Smooth muscle cell (in vitro differentiated cells): ENCODE measurements at regions not wholly inside any gene's neighbourhood (a gene's known extent, or its start where the extent isn't known, plus 50 kb on each side); places are given as distances from the start of the nearest gene placed in this dataset.
"Not testable (repeated sequence)": the region's sequence is repeated elsewhere in the genome, so short reads cannot be mapped to it uniquely, and the experiment has no call there.

ENCODE experiments used
- DNase-seq: peaks from one replicate; lab custom pipeline; 2025; ENCODE audit not compliant: unreplicated experiment; lab: John Stamatoyannopoulos, UW
- H2AFZ ChIP-seq: fragments of 200-600 bp; sonication (generic); 2 replicates; pipeline ENCODE4 v1.6.0; 2016; ENCODE audit warnings: antibody characterized with exemption, low read depth, mild to moderate bottlenecking
- H3F3A ChIP-seq: fragments of 200-600 bp; sonication (generic); 2 replicates; pipeline ENCODE4 v1.6.0; 2017; ENCODE audit warnings: antibody characterized with exemption, low read depth
- H3K27ac ChIP-seq: fragments of 200-600 bp; sonication (generic); 2 replicates; pipeline ENCODE4 v1.5.1; 2016; ENCODE audit warnings: low read depth, mild to moderate bottlenecking
- H3K27me3 ChIP-seq: fragments of 200-600 bp; sonication (generic); 2 replicates; pipeline ENCODE4 v1.6.1; 2016; ENCODE audit warnings: low read depth, mild to moderate bottlenecking
- H3K36me3 ChIP-seq: fragments of 200-600 bp; sonication (generic); 2 replicates; pipeline ENCODE4 v1.5.1; 2016; ENCODE audit warnings: low read depth
- H3K4me1 ChIP-seq: fragments of 200-600 bp; sonication (generic); 2 replicates; pipeline ENCODE4 v1.5.1; 2016; ENCODE audit warnings: low read depth
- H3K4me2 ChIP-seq: fragments of 200-600 bp; sonication (generic); 2 replicates; pipeline ENCODE4 v1.6.0; 2016; ENCODE audit warnings: mild to moderate bottlenecking
- H3K4me3 ChIP-seq: fragments of 200-600 bp; sonication (generic); 2 replicates; pipeline ENCODE4 v1.5.1; 2016; ENCODE audit warnings: mild to moderate bottlenecking
- H3K79me2 ChIP-seq: fragments of 200-600 bp; sonication (generic); 2 replicates; pipeline ENCODE4 v1.6.0; 2016; ENCODE audit warnings: low read depth, mild to moderate bottlenecking
- H3K9ac ChIP-seq: fragments of 200-600 bp; sonication (generic); 2 replicates; pipeline ENCODE4 v1.6.0; 2016; ENCODE audit warnings: low read depth
- H3K9me3 ChIP-seq: fragments of 200-600 bp; sonication (generic); replicated peaks from 2 replicates; pipeline ENCODE4 v1.5.1; 2016; ENCODE audit warnings: low read depth
- H4K20me1 ChIP-seq: fragments of 200-600 bp; sonication (generic); 2 replicates; pipeline ENCODE4 v1.6.0; 2016; ENCODE audit warnings: low read depth
- CTCF ChIP-seq: fragments of 200-600 bp; sonication (generic); IDR thresholded peaks from 2 replicates; pipeline ENCODE4 v1.5.1; 2017; ENCODE audit warnings: borderline replicate concordance, mild to moderate bottlenecking, antibody characterized with exemption; ENCODE audit not compliant: insufficient read depth, poor library complexity, severe bottlenecking
- WGBS: methylation state at CpG from one replicate; pipeline ENCODE4 v1.1.7; 2016; ENCODE audit warnings: low lambda C conversion rate; 5-methylcytosine and 5-hydroxymethylcytosine counted together

GRCh38 chr2:22450831-22451230 is 934.1 kb upstream of the KLHL29 start:
- H3K4me2 ChIP-seq, result no peak overlapping the region
- H2AFZ ChIP-seq, result no peak overlapping the region
- H3K4me1 ChIP-seq, result no peaks in the 10 kb centered on the region
- no peaks in the 10 kb centered on the region for H3K79me2 ChIP-seq
- no peak for DNase-seq
- 83% methylated on average over 8 of the region's 8 CpGs for WGBS
- TF ChIP-seq CTCF, result no peak
- no peaks in the 10 kb centered on the region for H4K20me1 ChIP-seq
- H3K9ac ChIP-seq, result no peak overlapping the region
- no peaks in the 10 kb centered on the region for H3K36me3 ChIP-seq
- H3K9me3 ChIP-seq, result no peaks in the 10 kb centered on the region
- H3F3A ChIP-seq, result no peaks in the 10 kb centered on the region
- H3K27ac ChIP-seq, result no peak overlapping the region
- H3K27me3 ChIP-seq, result no peaks in the 10 kb centered on the region
- no peak overlapping the region for H3K4me3 ChIP-seq

GRCh38 chr2:22454826-22455485 is 930.0 kb upstream of the KLHL29 start:
- no peak for DNase-seq
- Histone ChIP-seq H4K20me1 (no peaks in the 10 kb centered on the region), H3K9ac (no peak overlapping the region), H3K36me3 (no peaks in the 10 kb centered on the region), H3K4me3 (no peak overlapping the region), H3K27ac (no peak overlapping the region), H3K4me2 (peak overlapping the region; percentile 28), H3F3A (no peaks in the 10 kb centered on the region), H3K27me3 (no peaks in the 10 kb centered on the region), H3K9me3 (no peaks in the 10 kb centered on the region), H2AFZ (no peak overlapping the region), H3K79me2 (no peaks in the 10 kb centered on the region), H3K4me1 (no peaks in the 10 kb centered on the region)
- WGBS, result 30% methylated on average over 2 of the region's 2 CpGs
- TF ChIP-seq CTCF, result no peak

GRCh38 chr2:22458440-22458839 is 926.5 kb upstream of the KLHL29 start:
- Histone ChIP-seq H2AFZ (no peak overlapping the region), H3K4me2 (no peak overlapping the region), H3K36me3 (no peaks in the 10 kb centered on the region), H3K27ac (no peak overlapping the region), H3K27me3 (no peaks in the 10 kb centered on the region), H3K4me3 (no peak overlapping the region), H3K79me2 (no peaks in the 10 kb centered on the region), H3K9me3 (no peaks in the 10 kb centered on the region), H3F3A (no peaks in the 10 kb centered on the region), H3K9ac (no peak overlapping the region), H3K4me1 (no peaks in the 10 kb centered on the region), H4K20me1 (no peaks in the 10 kb centered on the region)
- no peak for DNase-seq
- 85% methylated on average over 1 of the region's 1 CpG for WGBS
- TF ChIP-seq CTCF, result no peak

GRCh38 chr2:22475103-22475502 is 909.9 kb upstream of the KLHL29 start:
- H3K9ac ChIP-seq, H3K9me3 ChIP-seq, H3K36me3 ChIP-seq, H3K79me2 ChIP-seq, H3K27me3 ChIP-seq, H2AFZ ChIP-seq, H3K4me3 ChIP-seq, H3F3A ChIP-seq, H3K27ac ChIP-seq, H4K20me1 ChIP-seq, H3K4me2 ChIP-seq, H3K4me1 ChIP-seq, DNase-seq: not testable (repeated sequence)
- 73% methylated on average over 4 of the region's 4 CpGs for WGBS
